ENCODE measurements at regions not wholly inside any gene's neighbourhood (a gene's known extent, or its start where the extent isn't known, plus 50 kb on each side); places are given as distances from the start of the nearest gene placed in this dataset.

- TF ChIP-seq RCOR1 (IDR thresholded peaks at IDR 0.05; ENCODE audit: low read length) (no peak), TAF1 (IDR thresholded peaks at IDR 0.05; ENCODE audit: borderline replicate concordance, low read depth, low read length) (no peak), MAX (IDR thresholded peaks at IDR 0.05; ENCODE audit: low read depth) (no peak), CHD2 (IDR thresholded peaks at IDR 0.05; ENCODE audit: low read length, partially characterized antibody) (no peak), CTCF (IDR thresholded peaks at IDR 0.05) (no peak), MXI1 (IDR thresholded peaks at IDR 0.05; ENCODE audit: low read depth, low read length) (no peak)
Observed at GRCh38 chr6:112946051-112946450, 598.9 kb downstream of the RFPL4B start.

Data from SK-N-SH (cell line).